T-helper 1 cell treated with Interleukin-12 subunit alpha and Interleukin-12 subunit beta and Interleukin-4 antibody, amounts not matched to agents 30 μg/mL and 1 μg/mL, for 36 hours (primary cell): ENCODE measurements at regions not wholly inside any gene's neighbourhood (a gene's known extent, or its start where the extent isn't known, plus 50 kb on each side); places are given as distances from the start of the nearest gene placed in this dataset.

Experiments
- H3K27ac Mint-ChIP-seq: one replicate; pipeline ENCODE4 v1.8.0; 2021; ENCODE audit warnings: mild to moderate bottlenecking, mixed read lengths
- H3K27me3 Mint-ChIP-seq: one replicate; pipeline ENCODE4 v1.8.0; 2021; ENCODE audit warnings: low read depth, mixed read lengths
- H3K36me3 Mint-ChIP-seq: one replicate; pipeline ENCODE4 v1.8.0; 2021; ENCODE audit warnings: low read depth, mixed read lengths
- H3K4me1 Mint-ChIP-seq: one replicate; pipeline ENCODE4 v1.8.0; 2021; ENCODE audit warnings: low read depth, mixed read lengths
- H3K4me3 Mint-ChIP-seq: one replicate; pipeline ENCODE4 v1.8.0; 2021; ENCODE audit warnings: mild to moderate bottlenecking, moderate library complexity, mixed read lengths
- H3K9me3 Mint-ChIP-seq: one replicate; pipeline ENCODE4 v1.8.0; 2021; ENCODE audit warnings: mixed read lengths

DNA sequence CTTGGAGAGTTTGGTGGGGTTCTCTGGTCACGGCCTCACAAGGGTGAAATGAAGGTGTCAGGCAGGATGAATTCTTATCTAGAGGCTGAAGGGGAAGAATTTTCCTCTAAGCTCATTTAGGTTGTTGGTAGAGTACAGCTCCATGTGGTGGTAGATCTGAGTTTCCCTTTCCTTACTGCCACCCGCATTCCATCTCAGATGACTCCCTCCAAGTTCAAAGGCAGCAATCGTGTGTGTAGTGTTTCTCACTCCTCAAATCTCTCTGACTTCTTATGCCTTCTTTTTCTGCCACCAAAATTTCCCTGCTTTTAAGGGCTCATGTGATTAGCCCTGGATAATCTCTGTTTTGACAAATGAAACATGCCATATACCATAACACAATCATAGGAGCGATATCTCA is 135.5 kb upstream of the MYOCD start:
- H3K4me1 Mint-ChIP-seq = no peaks in the 10 kb centered on the region
- peaks cover 13% of the 10 kb centered on the region for H3K9me3 Mint-ChIP-seq
- no peak overlapping the region for H3K27ac Mint-ChIP-seq
- no peaks in the 10 kb centered on the region for H3K27me3 Mint-ChIP-seq
- no peaks in the 10 kb centered on the region for H3K36me3 Mint-ChIP-seq
- no peak overlapping the region for H3K4me3 Mint-ChIP-seq

DNA sequence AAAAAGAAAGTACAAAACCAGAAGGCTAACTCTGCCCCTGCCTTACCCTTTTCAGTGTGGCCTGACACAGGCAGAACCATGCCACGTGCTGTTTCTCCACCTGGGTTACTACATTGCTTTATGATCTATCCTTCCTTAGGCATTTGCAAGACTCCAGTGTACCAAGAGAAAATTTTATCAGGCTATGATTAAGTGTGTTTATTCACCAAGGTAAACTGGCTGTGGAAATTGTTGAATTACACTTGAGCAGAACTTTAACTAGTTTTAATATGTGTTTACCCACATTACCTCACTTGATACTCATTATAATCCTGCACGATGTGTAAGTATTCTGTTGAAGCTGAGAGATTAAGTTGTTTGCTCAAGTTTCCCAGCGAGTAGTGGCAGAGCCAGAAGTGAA is 129.7 kb upstream of the MYOCD start:
- Mint-ChIP-seq H3K27ac (no peak overlapping the region), H3K36me3 (no peaks in the 10 kb centered on the region), H3K9me3 (peaks cover 24% of the 10 kb centered on the region), H3K4me3 (no peak overlapping the region), H3K27me3 (no peaks in the 10 kb centered on the region), H3K4me1 (no peaks in the 10 kb centered on the region)

DNA sequence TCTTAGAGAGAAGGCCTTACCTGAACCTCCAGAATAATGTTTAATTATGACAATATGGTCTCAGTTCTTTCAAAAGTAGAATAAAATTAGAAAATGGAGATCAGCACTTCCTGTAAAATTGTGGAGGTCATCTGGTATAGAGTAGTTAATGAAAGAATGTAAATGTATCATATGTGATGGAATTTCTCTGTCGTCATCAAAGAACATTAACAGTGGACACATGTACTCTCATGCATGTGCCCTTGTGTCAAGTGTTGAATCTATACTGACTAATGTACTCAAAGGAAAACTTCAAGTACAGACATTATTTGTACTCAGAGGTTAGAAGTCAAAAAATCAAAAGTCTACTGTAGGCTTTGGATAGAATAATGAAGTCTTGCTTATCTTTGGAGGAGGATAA is 129.2 kb upstream of the MYOCD start:
- Mint-ChIP-seq H3K4me3 (no peak overlapping the region), H3K9me3 (peaks cover 28% of the 10 kb centered on the region), H3K4me1 (no peaks in the 10 kb centered on the region), H3K27me3 (no peaks in the 10 kb centered on the region), H3K36me3 (no peaks in the 10 kb centered on the region), H3K27ac (no peak overlapping the region)

DNA sequence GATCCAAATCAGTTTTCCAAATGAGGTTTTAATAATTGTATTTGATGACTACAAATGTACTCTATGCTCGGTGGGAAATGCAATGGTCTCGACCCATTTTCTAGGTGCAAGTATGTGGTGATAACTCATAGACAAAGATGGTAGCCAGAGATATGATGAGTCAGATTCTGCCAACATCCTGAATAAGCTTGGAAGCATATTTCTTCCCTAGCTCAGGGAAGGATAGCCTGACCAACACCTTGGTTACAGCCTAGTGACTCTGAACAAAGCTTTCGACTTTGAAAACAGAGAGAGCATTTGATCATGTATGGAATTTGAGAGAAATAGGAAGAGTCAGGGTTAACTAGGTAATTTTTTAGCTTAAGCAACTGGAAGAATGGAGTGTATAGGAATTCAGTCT is 128.3 kb upstream of the MYOCD start:
- no peaks in the 10 kb centered on the region for H3K36me3 Mint-ChIP-seq
- H3K4me3 Mint-ChIP-seq = no peak overlapping the region
- peaks cover 34% of the 10 kb centered on the region for H3K9me3 Mint-ChIP-seq
- H3K27ac Mint-ChIP-seq = no peak overlapping the region
- H3K27me3 Mint-ChIP-seq = no peaks in the 10 kb centered on the region
- H3K4me1 Mint-ChIP-seq = no peaks in the 10 kb centered on the region

DNA sequence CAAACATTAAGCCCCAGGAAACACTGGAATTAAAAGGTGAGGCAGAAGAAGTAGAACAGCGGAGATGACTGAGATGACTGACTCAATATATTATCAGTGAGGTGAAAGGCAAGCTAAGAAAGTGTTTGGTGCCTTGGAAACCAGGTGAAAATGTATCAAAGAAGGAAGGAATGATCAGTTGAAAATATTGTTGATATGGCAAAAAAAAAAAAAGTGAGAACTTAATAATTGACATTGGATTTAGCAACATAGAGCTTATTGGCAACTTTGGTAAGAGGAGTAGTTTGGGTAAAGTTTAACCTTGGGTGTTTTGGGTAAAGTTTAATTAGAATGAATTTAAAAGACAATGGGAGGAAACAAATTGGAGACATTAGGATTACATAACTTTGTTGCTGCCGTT is 127.7 kb upstream of the MYOCD start:
- Mint-ChIP-seq H3K4me1 (no peaks in the 10 kb centered on the region), H3K27me3 (no peaks in the 10 kb centered on the region), H3K27ac (no peak overlapping the region), H3K36me3 (no peaks in the 10 kb centered on the region), H3K4me3 (no peak overlapping the region), H3K9me3 (peaks cover 34% of the 10 kb centered on the region)

DNA sequence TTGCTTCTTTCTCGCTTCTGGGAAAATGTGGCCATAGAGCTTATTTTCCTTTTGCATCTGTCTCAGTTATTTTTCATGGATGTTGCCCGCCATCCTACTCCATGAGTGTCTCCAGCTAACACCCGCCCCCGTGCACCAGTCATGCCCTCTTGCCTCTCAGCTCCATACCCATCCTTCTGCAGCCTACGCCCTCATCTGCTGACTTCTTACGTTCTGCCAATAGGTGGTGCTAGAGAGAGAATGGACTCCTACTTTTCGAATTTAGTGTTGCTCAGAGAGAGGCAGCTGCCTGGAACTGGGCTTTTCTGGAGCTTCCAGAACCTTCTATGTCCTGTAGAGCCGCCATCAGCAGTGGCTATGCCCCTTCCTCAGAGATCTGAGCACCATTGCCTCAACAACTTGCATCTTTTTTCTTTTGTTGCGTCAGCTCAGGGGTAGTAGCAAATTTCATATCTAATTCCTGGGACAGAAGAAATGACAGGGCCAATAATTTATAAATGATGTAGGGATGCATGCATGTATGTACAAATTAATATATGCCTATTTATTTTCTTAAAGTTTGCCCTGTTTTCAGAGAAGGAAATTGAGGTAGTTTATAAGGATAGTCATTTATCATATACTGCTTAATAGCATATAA is 119.7 kb upstream of the MYOCD start:
- no peak overlapping the region for H3K27ac Mint-ChIP-seq
- no peaks in the 10 kb centered on the region for H3K4me1 Mint-ChIP-seq
- H3K9me3 Mint-ChIP-seq = peaks cover 10% of the 10 kb centered on the region
- no peaks in the 10 kb centered on the region for H3K36me3 Mint-ChIP-seq
- no peak overlapping the region for H3K4me3 Mint-ChIP-seq
- no peaks in the 10 kb centered on the region for H3K27me3 Mint-ChIP-seq

DNA sequence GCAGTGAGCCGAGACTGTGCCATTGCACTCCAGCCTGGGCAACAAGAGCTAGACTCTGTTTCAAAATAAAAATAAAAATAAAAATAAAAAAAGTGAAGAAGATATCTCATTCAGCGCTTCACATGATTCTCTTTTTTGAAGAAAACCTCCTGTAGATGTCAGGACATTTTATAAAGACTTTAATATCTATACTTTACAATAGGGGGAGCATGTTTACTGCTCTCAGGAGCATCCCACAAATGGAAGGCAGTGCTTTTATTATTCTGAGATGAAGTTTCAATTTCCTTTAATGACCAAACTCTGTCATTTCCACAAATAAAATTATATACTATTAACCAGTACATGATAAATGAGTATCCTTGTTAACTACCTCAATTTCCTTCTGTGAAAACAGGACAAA is 118.7 kb upstream of the MYOCD start:
- H3K4me3 Mint-ChIP-seq = no peak overlapping the region
- H3K27me3 Mint-ChIP-seq = no peaks in the 10 kb centered on the region
- peaks cover 8% of the 10 kb centered on the region for H3K9me3 Mint-ChIP-seq
- H3K27ac Mint-ChIP-seq = no peak overlapping the region
- no peaks in the 10 kb centered on the region for H3K4me1 Mint-ChIP-seq
- H3K36me3 Mint-ChIP-seq = no peaks in the 10 kb centered on the region

DNA sequence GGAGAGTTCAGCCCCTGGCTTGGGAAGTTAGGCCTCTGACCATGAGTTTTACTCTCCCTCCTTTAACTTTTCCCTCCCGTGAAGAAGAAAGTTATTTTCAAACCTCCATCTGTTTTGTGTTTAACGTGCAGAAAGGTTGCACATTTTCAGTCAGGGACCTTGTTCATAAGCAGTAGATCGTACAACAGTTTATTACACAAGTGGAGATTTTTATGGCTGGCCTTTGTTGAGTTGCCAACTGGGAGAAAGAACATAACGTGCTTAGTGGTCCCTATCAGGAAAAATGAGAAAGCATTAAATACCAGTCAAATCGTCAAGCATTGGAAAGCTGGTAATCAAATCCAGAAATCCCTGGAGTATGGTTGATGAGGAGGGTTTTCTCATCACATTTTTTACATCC is 117.9 kb upstream of the MYOCD start:
- Mint-ChIP-seq H3K27me3 (no peaks in the 10 kb centered on the region), H3K4me1 (no peaks in the 10 kb centered on the region), H3K27ac (no peak overlapping the region), H3K4me3 (no peak overlapping the region), H3K9me3 (peaks cover 4% of the 10 kb centered on the region), H3K36me3 (no peaks in the 10 kb centered on the region)

DNA sequence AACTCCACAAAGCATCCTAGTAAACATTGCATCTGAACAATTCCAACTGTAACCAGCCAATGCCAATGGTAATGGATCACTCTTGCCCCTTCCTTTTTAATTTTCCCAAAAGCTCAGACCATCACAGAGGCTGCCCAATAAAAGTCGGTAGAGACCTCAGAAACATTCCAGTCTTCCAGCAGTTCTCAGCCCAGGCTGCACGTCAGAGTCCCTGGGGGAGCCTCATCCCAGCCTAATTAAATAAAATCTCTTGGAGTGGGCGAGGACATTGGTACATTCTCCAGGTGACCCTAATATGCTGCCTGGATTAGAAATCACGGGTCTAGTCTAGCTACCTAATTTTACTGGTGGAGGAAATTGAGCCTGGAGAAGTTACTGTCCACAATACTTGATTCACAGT is 117.1 kb upstream of the MYOCD start:
- no peak overlapping the region for H3K4me3 Mint-ChIP-seq
- no peaks in the 10 kb centered on the region for H3K36me3 Mint-ChIP-seq
- no peaks in the 10 kb centered on the region for H3K4me1 Mint-ChIP-seq
- no peak overlapping the region for H3K27ac Mint-ChIP-seq
- no peaks in the 10 kb centered on the region for H3K27me3 Mint-ChIP-seq
- peaks cover 4% of the 10 kb centered on the region for H3K9me3 Mint-ChIP-seq

DNA sequence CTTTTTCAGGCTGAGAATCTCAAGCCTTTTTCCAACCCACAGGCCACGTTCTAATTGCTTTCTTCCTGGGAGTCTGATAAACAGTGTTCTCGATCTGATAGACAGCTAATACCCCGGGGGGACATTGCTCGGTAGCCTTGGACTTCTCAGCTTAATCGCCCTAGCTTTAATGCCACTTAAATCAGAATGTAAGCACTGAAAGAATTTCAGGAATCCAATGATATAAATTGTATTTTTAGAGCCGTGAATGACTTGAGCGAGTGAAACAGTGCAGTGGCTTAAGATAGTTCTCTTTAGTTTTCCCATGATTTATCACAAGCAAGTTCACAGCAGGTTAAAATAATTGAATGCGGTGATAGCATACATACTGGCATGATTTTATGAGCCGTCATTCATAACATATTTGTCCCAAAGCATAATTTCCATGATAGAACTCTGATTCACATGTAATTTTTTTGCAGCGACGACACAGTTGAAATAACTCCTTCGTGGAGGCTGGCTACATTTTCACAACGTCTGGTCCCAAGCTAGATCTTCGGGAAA is 116.1 kb upstream of the MYOCD start:
- Mint-ChIP-seq H3K9me3 (peaks cover 4% of the 10 kb centered on the region), H3K36me3 (no peaks in the 10 kb centered on the region), H3K27ac (no peak overlapping the region), H3K27me3 (no peaks in the 10 kb centered on the region), H3K4me3 (no peak overlapping the region), H3K4me1 (no peaks in the 10 kb centered on the region)

DNA sequence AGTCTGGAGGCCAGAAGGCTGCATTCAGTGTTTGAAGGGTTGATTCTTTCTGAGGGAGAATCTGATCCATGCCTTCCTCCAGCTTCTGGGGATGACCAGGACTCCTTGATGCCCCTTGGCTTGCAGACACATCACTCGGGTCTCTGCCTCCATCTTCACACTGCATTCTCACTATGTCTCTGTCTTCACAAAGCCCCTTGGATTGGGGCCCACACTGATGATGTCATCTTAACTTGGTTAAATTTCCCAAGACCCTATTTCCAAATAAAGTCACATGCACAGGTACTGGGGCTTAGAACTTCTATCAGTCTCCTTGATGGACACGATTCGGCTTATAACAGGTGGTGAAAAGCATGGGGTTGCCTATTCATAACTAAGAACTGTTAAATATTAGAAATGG is 112.1 kb upstream of the MYOCD start:
- Mint-ChIP-seq H3K36me3 (no peaks in the 10 kb centered on the region), H3K4me3 (no peak overlapping the region), H3K9me3 (peaks cover 9% of the 10 kb centered on the region), H3K4me1 (no peaks in the 10 kb centered on the region), H3K27me3 (no peaks in the 10 kb centered on the region), H3K27ac (no peak overlapping the region)

DNA sequence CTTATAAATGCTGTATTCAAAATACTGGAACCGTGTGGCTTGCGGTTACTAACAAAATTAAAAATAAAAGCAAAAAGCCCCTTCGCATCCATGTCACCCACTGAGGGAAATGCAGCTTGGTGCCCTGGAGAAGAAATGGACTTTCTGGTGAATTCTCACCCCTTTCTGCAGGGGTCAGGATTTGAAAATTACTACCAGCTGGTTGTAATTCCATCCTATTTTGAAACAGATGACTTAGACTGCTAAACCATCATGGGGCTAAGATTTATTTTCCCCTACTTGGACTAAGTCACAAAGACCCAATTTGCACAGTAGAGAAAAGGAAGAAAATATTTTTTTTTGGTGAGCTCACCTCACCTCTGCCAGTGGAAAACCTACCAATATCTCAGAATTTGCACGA is 111.4 kb upstream of the MYOCD start:
- Mint-ChIP-seq H3K4me3 (no peak overlapping the region), H3K36me3 (no peaks in the 10 kb centered on the region), H3K9me3 (peaks cover 9% of the 10 kb centered on the region), H3K27me3 (no peaks in the 10 kb centered on the region), H3K27ac (no peak overlapping the region), H3K4me1 (no peaks in the 10 kb centered on the region)

DNA sequence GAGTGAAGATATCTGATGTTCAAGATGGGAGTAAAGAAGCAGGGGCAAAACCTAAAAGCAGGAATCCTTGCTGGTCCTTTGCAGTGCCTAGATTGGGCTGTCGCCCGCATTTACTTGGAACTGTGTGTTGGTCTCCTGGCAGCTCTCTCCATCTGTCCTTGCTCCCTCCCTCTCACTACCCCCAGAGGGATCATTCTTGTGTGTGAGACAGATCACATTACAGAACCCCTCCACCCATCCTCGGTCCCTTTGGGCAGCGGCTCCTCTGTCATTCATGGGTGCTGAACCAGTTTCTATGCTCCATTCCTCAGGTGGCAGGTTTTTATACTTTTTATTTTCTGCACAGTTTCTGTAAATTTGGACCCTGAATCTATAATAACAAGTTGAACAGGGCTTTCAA is 99.4 kb upstream of the MYOCD start:
- Mint-ChIP-seq H3K27ac (no peak overlapping the region), H3K36me3 (no peaks in the 10 kb centered on the region), H3K27me3 (no peaks in the 10 kb centered on the region), H3K4me3 (no peak overlapping the region), H3K4me1 (no peaks in the 10 kb centered on the region), H3K9me3 (peaks cover 19% of the 10 kb centered on the region)

DNA sequence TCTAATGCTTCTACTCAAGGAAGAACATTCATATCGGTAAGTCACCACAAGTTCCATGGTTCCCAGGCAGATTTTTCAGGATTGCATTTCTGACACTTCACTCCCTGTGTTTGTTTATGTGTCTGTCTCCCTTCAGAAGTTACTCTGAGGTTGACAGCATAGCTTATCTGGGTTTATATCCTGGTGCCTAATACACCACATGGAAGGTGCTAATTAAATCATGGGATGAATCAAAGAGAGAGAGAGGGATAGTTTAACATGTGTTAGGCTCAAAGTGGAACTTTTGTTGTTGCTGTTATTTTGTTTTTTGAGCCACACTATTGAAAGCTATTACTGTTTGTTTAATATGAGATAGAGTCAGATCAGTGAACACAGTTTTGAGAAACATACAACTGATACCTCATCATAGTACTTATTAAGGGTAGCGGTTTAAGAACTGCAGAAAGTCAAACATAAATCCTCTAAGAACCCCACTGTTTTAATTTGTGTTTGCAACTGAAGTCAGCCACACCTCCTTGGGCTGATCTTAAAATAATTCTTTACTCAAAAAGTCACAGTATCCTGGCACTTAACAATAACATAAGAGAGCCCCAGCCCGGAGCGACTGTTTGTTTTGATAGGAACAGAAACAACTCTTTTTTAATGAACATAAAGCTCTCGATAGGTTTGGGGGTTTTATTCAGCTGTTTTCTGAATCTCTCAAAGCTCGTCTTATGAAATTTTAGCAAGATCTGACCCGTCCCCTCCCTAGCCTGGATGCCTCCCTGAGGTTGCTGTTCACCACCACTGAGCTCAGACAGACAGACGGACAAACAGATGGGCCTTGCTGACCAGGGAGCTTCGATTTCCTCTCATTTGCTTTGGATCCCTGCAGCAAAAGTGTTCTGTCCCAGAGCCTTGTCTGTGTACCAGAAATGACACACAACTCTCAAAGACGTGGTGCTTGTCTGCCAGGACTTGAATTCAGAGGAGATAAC is 98.3 kb upstream of the MYOCD start:
- Mint-ChIP-seq H3K9me3 (peaks cover 23% of the 10 kb centered on the region), H3K27me3 (no peaks in the 10 kb centered on the region), H3K27ac (no peak overlapping the region), H3K4me3 (no peak overlapping the region), H3K4me1 (no peaks in the 10 kb centered on the region), H3K36me3 (no peaks in the 10 kb centered on the region)
